ENCODE measurements at regions not wholly inside any gene's neighbourhood (a gene's known extent, or its start where the extent isn't known, plus 50 kb on each side); places are given as distances from the start of the nearest gene placed in this dataset.

GRCh38 chr3:30258426-30259392 is 347.7 kb upstream of the TGFBR2 start:
- H3K4me1 Mint-ChIP-seq = peaks cover 5% of the 10 kb centered on the region
- no peak overlapping the region for H3K4me3 Mint-ChIP-seq
- TF ChIP-seq CTCF (IDR thresholded peaks at IDR 0.05) = no peak
- Histone ChIP-seq H4K20me1 (ENCODE audit: insufficient read depth, low read length) (no peaks in the 10 kb centered on the region), H3K27ac (ENCODE audit: low read depth in 1 of 2, low read length in 2 of 2) (no peak overlapping the region), H2AFZ (ENCODE audit: insufficient read depth, low read depth, low read length, poor library complexity, severe bottlenecking) (no peak overlapping the region), H3K36me3 (replicated peaks in 1 of 2; ENCODE audit: control insufficient read depth in 1 of 2, insufficient read depth in 2 of 2, low read length in 2 of 2) (no peaks in the 10 kb centered on the region), H3K9ac (ENCODE audit: insufficient read depth, low read length, poor library complexity, severe bottlenecking) (no peak overlapping the region), H3K9me3 (replicated peaks in 1 of 2; ENCODE audit: control insufficient read depth in 1 of 2, insufficient read depth in 1 of 2, low read length in 2 of 2) (no peaks in the 10 kb centered on the region), H3K79me2 (ENCODE audit: insufficient read depth, low read length) (no peaks in the 10 kb centered on the region), H3K4me2 (replicated peaks; ENCODE audit: extremely low read depth, low read length, poor library complexity, severe bottlenecking) (no peak overlapping the region), H3K27me3 (ENCODE audit: control insufficient read depth in 2 of 2, insufficient read depth in 2 of 2, low read length in 2 of 2) (no peaks in the 10 kb centered on the region), H3K4me3 (replicated peaks in 1 of 3; ENCODE audit: low read depth in 2 of 3, low read length in 3 of 3) (no peak overlapping the region), H3K4me1 (ENCODE audit: control insufficient read depth in 1 of 2, insufficient read depth in 2 of 2, low read length in 2 of 2) (no peaks in the 10 kb centered on the region)
- no peak for DNase-seq
- peaks cover 0 to 4% (median 1%) of the 10 kb centered on the region in 7 donors for H3K9me3 Mint-ChIP-seq
- H3K27me3 Mint-ChIP-seq (ENCODE audit: low read depth in 3 of 3) = peaks cover 0 to 2% (median 1%) of the 10 kb centered on the region in 3 donors
- H3K27ac Mint-ChIP-seq = no peak overlapping the region
- WGBS (ENCODE audit: insufficient coverage) = 86% methylated on average over 1 of the region's 4 CpGs
- no peaks in the 10 kb centered on the region for H3K36me3 Mint-ChIP-seq
- intact Hi-C loops (cut with micrococcal nuclease) = no loop called here

- peaks cover 5% of the 10 kb centered on the region for H3K4me1 Mint-ChIP-seq
- Histone ChIP-seq H3K79me2 (ENCODE audit: insufficient read depth, low read length) (no peaks in the 10 kb centered on the region), H3K27me3 (ENCODE audit: control insufficient read depth in 2 of 2, insufficient read depth in 2 of 2, low read length in 2 of 2) (no peaks in the 10 kb centered on the region), H3K4me1 (ENCODE audit: control insufficient read depth in 1 of 2, insufficient read depth in 2 of 2, low read length in 2 of 2) (no peaks in the 10 kb centered on the region), H3K4me3 (replicated peaks in 1 of 3; ENCODE audit: low read depth in 2 of 3, low read length in 3 of 3) (no peak overlapping the region), H3K27ac (ENCODE audit: low read depth in 1 of 2, low read length in 2 of 2) (no peak overlapping the region), H2AFZ (ENCODE audit: insufficient read depth, low read depth, low read length, poor library complexity, severe bottlenecking) (no peak overlapping the region), H3K36me3 (replicated peaks in 1 of 2; ENCODE audit: control insufficient read depth in 1 of 2, insufficient read depth in 2 of 2, low read length in 2 of 2) (no peaks in the 10 kb centered on the region), H3K9me3 (replicated peaks in 1 of 2; ENCODE audit: control insufficient read depth in 1 of 2, insufficient read depth in 1 of 2, low read length in 2 of 2) (no peaks in the 10 kb centered on the region), H3K9ac (ENCODE audit: insufficient read depth, low read length, poor library complexity, severe bottlenecking) (no peak overlapping the region), H4K20me1 (ENCODE audit: insufficient read depth, low read length) (no peaks in the 10 kb centered on the region), H3K4me2 (replicated peaks; ENCODE audit: extremely low read depth, low read length, poor library complexity, severe bottlenecking) (no peak overlapping the region)
- H3K27me3 Mint-ChIP-seq (ENCODE audit: low read depth in 3 of 3) = peaks cover 0 to 2% (median 2%) of the 10 kb centered on the region in 3 donors
- whole genome bisulfite sequencing (ENCODE audit: insufficient coverage) = 89% methylated on average over 1 of the region's 2 CpGs
- peaks cover 2 to 9% (median 6%) of the 10 kb centered on the region in 7 donors for H3K9me3 Mint-ChIP-seq
- intact Hi-C loops (cut with micrococcal nuclease) = no loop called here
- no peak overlapping the region for H3K4me3 Mint-ChIP-seq
- TF ChIP-seq CTCF (IDR thresholded peaks at IDR 0.05) = no peak
- H3K36me3 Mint-ChIP-seq = no peaks in the 10 kb centered on the region
- no peak for DNase-seq
- peak overlapping the region in 1 of 7 donors; percentile 6 for H3K27ac Mint-ChIP-seq
Observed at GRCh38 chr3:30259730-30260129, 346.7 kb upstream of the TGFBR2 start.

Measured in CD14-positive monocyte (primary cell).